Smooth muscle cell (in vitro differentiated cells): ENCODE measurements at regions not wholly inside any gene's neighbourhood (a gene's known extent, or its start where the extent isn't known, plus 50 kb on each side); places are given as distances from the start of the nearest gene placed in this dataset.

Experiments
- DNase-seq: peaks from one replicate; lab custom pipeline; 2025; ENCODE audit not compliant: unreplicated experiment; lab: John Stamatoyannopoulos, UW
- H2AFZ ChIP-seq: fragments of 200-600 bp; sonication (generic); 2 replicates; pipeline ENCODE4 v1.6.0; 2016; ENCODE audit warnings: antibody characterized with exemption, low read depth, mild to moderate bottlenecking
- H3F3A ChIP-seq: fragments of 200-600 bp; sonication (generic); 2 replicates; pipeline ENCODE4 v1.6.0; 2017; ENCODE audit warnings: antibody characterized with exemption, low read depth
- H3K27ac ChIP-seq: fragments of 200-600 bp; sonication (generic); 2 replicates; pipeline ENCODE4 v1.5.1; 2016; ENCODE audit warnings: low read depth, mild to moderate bottlenecking
- H3K27me3 ChIP-seq: fragments of 200-600 bp; sonication (generic); 2 replicates; pipeline ENCODE4 v1.6.1; 2016; ENCODE audit warnings: low read depth, mild to moderate bottlenecking
- H3K36me3 ChIP-seq: fragments of 200-600 bp; sonication (generic); 2 replicates; pipeline ENCODE4 v1.5.1; 2016; ENCODE audit warnings: low read depth
- H3K4me1 ChIP-seq: fragments of 200-600 bp; sonication (generic); 2 replicates; pipeline ENCODE4 v1.5.1; 2016; ENCODE audit warnings: low read depth
- H3K4me2 ChIP-seq: fragments of 200-600 bp; sonication (generic); 2 replicates; pipeline ENCODE4 v1.6.0; 2016; ENCODE audit warnings: mild to moderate bottlenecking
- H3K4me3 ChIP-seq: fragments of 200-600 bp; sonication (generic); 2 replicates; pipeline ENCODE4 v1.5.1; 2016; ENCODE audit warnings: mild to moderate bottlenecking
- H3K79me2 ChIP-seq: fragments of 200-600 bp; sonication (generic); 2 replicates; pipeline ENCODE4 v1.6.0; 2016; ENCODE audit warnings: low read depth, mild to moderate bottlenecking
- H3K9ac ChIP-seq: fragments of 200-600 bp; sonication (generic); 2 replicates; pipeline ENCODE4 v1.6.0; 2016; ENCODE audit warnings: low read depth
- H3K9me3 ChIP-seq: fragments of 200-600 bp; sonication (generic); replicated peaks from 2 replicates; pipeline ENCODE4 v1.5.1; 2016; ENCODE audit warnings: low read depth
- H4K20me1 ChIP-seq: fragments of 200-600 bp; sonication (generic); 2 replicates; pipeline ENCODE4 v1.6.0; 2016; ENCODE audit warnings: low read depth
- WGBS: methylation state at CpG from one replicate; pipeline ENCODE4 v1.1.7; 2016; ENCODE audit warnings: low lambda C conversion rate; 5-methylcytosine and 5-hydroxymethylcytosine counted together
- TF ChIP-seq, protein P1 (sequence below): fragments of 200-600 bp; sonication (generic); IDR thresholded peaks from 2 replicates; pipeline ENCODE4 v1.5.1; 2017; ENCODE audit warnings: borderline replicate concordance, mild to moderate bottlenecking, antibody characterized with exemption; ENCODE audit not compliant: insufficient read depth, poor library complexity, severe bottlenecking

DNA sequence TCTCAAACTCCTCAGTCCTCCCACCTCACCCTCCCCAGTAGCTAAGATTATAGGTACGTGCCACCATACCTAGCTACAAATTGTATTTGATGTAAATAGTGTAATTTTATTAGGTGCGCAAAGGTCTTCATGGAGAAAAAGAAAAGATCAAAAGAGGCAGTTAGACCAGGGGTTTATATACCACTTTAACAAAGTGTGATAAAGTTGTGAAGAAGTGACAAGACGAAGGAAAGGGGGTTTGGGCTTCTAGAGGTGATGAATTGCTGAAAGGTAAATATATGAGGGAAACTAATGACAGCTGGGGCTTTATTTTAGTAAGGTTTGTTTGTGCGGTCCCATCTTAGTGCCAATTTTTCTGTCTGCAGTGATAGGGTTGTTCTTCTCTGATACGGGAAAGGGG is 105.3 kb downstream of the CD24 start:
- Histone ChIP-seq H3K27ac (peak overlapping the region; percentile 54), H3K9ac (no peak overlapping the region), H3K27me3 (no peaks in the 10 kb centered on the region), H3K36me3 (no peaks in the 10 kb centered on the region), H4K20me1 (no peaks in the 10 kb centered on the region), H2AFZ (no peak overlapping the region), H3K9me3 (no peaks in the 10 kb centered on the region), H3K79me2 (no peaks in the 10 kb centered on the region), H3K4me3 (no peak overlapping the region), H3F3A (peaks cover 7% of the 10 kb centered on the region), H3K4me2 (no peak overlapping the region), H3K4me1 (no peaks in the 10 kb centered on the region)
- no peak for DNase-seq
- WGBS, result 93% methylated on average over 5 of the region's 5 CpGs
- TF ChIP-seq, protein P1, sequence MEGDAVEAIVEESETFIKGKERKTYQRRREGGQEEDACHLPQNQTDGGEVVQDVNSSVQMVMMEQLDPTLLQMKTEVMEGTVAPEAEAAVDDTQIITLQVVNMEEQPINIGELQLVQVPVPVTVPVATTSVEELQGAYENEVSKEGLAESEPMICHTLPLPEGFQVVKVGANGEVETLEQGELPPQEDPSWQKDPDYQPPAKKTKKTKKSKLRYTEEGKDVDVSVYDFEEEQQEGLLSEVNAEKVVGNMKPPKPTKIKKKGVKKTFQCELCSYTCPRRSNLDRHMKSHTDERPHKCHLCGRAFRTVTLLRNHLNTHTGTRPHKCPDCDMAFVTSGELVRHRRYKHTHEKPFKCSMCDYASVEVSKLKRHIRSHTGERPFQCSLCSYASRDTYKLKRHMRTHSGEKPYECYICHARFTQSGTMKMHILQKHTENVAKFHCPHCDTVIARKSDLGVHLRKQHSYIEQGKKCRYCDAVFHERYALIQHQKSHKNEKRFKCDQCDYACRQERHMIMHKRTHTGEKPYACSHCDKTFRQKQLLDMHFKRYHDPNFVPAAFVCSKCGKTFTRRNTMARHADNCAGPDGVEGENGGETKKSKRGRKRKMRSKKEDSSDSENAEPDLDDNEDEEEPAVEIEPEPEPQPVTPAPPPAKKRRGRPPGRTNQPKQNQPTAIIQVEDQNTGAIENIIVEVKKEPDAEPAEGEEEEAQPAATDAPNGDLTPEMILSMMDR, result no peak

DNA sequence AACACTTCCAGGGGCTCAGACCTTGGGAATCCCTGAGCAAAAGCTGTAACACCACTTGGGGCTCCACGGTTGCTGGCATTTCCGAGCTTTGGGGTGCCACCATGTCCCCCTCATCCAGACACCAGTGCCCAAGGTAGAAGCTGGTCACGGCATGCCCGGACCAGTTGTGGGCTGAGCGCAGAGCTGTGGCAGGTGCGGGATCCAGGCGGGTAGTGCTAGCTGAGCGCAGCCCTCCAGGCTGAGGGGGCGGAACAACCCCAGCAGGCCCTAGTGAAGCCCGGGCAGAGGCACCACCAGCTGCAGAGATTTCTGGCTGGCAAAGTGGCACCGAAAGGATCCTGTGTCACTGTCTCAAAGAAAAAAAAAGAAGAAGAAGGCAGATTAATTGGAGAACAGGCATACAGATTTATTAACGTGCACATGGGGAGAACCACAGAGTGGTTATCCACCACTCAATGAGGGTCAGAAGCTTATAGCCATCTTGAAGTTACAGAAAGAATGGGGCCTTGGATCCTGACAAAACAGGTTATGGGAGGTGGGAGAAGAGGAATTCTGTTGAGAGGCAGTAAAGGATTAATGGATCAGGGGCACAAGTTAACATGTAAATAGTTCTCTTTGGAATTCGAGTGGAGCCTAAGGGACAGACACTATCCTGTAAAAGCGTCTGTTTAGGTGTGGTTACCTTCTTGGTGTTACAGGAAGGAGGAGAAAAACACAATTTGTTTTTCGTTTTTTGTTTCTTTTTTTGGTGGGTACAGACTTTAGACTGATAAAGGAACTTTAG is 107.5 kb downstream of the CD24 start:
- DNase-seq, result no peak
- Histone ChIP-seq H4K20me1 (no peaks in the 10 kb centered on the region), H3K27ac (no peak overlapping the region), H3K27me3 (no peaks in the 10 kb centered on the region), H3K4me3 (no peak overlapping the region), H3K4me2 (no peak overlapping the region), H3K9me3 (no peaks in the 10 kb centered on the region), H2AFZ (no peak overlapping the region), H3K36me3 (no peaks in the 10 kb centered on the region), H3K79me2 (no peaks in the 10 kb centered on the region), H3K9ac (no peak overlapping the region), H3F3A (peaks cover 7% of the 10 kb centered on the region), H3K4me1 (no peaks in the 10 kb centered on the region)
- WGBS, result 81% methylated on average over 15 of the region's 15 CpGs
- TF ChIP-seq, protein P1, result no peak

DNA sequence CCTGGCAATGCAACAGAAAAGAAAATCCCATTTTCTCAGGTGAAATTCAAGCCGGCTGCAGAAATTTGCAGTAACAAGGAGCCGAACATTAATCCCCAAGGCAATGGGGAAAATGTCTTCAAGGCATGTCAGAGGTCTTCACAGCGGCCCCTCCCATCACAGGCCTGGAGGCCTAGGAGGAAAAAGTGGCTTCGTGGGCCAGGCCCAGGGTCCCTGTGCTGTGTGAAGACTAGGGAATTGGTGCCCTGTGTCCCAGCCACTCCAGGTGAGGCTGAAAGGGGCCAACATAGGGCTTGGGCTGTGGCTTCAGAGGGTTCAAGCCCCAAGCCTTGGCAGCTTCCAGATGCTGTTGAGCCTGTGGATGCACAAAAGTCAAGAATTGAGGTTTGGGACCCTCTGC is 111.7 kb downstream of the CD24 start:
- Histone ChIP-seq H3K79me2 (no peaks in the 10 kb centered on the region), H3K4me2 (no peak overlapping the region), H3F3A (peaks cover 6% of the 10 kb centered on the region), H3K9me3 (no peaks in the 10 kb centered on the region), H2AFZ (no peak overlapping the region), H3K27me3 (no peaks in the 10 kb centered on the region), H3K4me3 (no peak overlapping the region), H4K20me1 (no peaks in the 10 kb centered on the region), H3K27ac (no peak overlapping the region), H3K36me3 (no peaks in the 10 kb centered on the region), H3K9ac (no peak overlapping the region), H3K4me1 (no peaks in the 10 kb centered on the region)
- no peak for DNase-seq
- TF ChIP-seq, protein P1, result no peak
- WGBS, result 99% methylated on average over 4 of the region's 4 CpGs

DNA sequence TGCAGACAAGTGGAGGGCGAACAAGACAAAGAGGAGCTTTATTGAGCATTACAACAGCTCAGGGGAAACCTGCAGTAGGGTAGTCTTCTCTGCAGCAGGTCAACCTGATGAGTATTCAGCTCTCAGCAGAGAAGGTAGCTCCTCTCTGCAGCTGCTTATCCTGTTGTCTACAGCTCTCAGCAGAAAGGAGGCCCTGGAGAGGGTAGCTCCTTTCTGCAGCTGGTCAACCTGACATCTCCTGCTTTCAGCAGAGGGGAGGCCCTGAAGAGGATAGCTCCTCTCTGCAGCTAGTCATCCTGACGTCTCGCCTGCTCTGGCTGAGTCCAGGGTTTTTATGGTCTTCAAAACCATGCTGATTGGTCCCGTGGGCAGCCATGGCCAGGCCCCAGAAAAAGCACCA is 113.6 kb downstream of the CD24 start:
- WGBS, result 99% methylated on average over 4 of the region's 4 CpGs
- Histone ChIP-seq H3K9ac (no peak overlapping the region), H3K27me3 (no peaks in the 10 kb centered on the region), H3K4me3 (no peak overlapping the region), H4K20me1 (no peaks in the 10 kb centered on the region), H3K79me2 (no peaks in the 10 kb centered on the region), H3K27ac (no peak overlapping the region), H3K9me3 (no peaks in the 10 kb centered on the region), H3K4me1 (no peaks in the 10 kb centered on the region), H3K4me2 (no peak overlapping the region), H3K36me3 (no peaks in the 10 kb centered on the region), H3F3A (peaks cover 7% of the 10 kb centered on the region), H2AFZ (no peak overlapping the region)
- TF ChIP-seq, protein P1, result no peak
- no peak for DNase-seq
